Neuron (in vitro differentiated cells): ENCODE measurements at regions not wholly inside any gene's neighbourhood (a gene's known extent, or its start where the extent isn't known, plus 50 kb on each side); places are given as distances from the start of the nearest gene placed in this dataset.

Experiments used
- H2AFZ ChIP-seq: one replicate; pipeline ENCODE4 v1.6.1; 2013; ENCODE audit warnings: low read depth, mild to moderate bottlenecking, inconsistent platforms, low read length, moderate library complexity
- H3K27me3 ChIP-seq: one replicate; pipeline ENCODE4 v1.6.1; 2013; ENCODE audit warnings: low read length; ENCODE audit not compliant: insufficient read depth
- H3K36me3 ChIP-seq: one replicate; pipeline ENCODE4 v1.6.1; 2013; ENCODE audit warnings: low read length; ENCODE audit not compliant: insufficient read depth
- H3K4me1 ChIP-seq: one replicate; pipeline ENCODE4 v1.6.1; 2013; ENCODE audit warnings: low read length; ENCODE audit not compliant: insufficient read depth
- H3K4me3 ChIP-seq: 2 replicates; pipeline ENCODE4 v1.5.1; 2013; ENCODE audit warnings: mild to moderate bottlenecking, low read length, moderate library complexity
- H3K9me3 ChIP-seq: one replicate; pipeline ENCODE4 v1.6.1; 2013; ENCODE audit warnings: low read length

DNA sequence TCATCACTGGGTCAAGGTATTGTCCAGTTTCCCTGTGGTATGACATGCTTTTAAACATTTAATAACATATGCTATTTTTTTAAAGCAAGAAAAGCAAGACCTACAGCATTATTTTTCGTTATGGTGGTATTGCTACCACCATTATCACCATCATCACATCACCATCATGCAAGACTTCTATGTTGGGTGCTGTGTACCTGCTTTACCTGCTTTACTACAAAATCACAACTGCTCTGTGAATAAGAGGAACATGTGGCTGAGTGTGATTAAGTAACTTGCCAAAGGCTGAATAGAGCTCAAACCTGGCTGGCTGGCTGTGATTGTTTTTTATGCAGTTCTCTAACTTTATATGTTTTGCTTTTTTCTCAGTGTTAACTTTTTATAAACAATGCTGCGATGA, 140.8 kb upstream of the CLINT1 start:
- no peaks in the 10 kb centered on the region for H3K4me1 ChIP-seq

DNA sequence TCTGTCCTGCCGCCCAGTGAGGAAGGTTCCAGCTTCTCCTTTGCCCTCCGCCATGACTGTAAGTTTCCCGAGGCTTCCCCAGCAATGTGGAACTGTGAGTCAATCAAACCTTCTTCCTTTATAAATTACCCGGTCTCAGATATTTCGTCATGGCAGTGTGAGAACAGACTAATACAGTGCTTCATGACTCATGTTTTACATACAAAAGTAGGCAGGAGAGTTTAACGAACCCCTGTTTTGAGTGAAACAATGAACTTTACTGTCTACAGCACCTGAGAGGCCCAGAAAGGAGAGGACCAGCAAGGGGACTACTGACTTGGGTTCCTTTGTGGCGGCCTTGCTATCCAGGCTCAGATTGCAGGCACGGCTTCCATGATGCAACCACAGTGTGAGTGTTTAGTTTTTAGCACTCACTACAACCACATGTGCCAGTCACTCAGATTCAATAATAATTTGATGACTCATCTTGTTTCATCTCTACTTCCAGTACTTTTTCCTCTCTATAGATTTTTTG, 139.1 kb upstream of the CLINT1 start:
- no peak overlapping the region for H2AFZ ChIP-seq
- no peaks in the 10 kb centered on the region for H3K4me1 ChIP-seq
- no peak overlapping the region for H3K4me3 ChIP-seq
- H3K36me3 ChIP-seq = no peaks in the 10 kb centered on the region
- H3K9me3 ChIP-seq = no peaks in the 10 kb centered on the region
- no peaks in the 10 kb centered on the region for H3K27me3 ChIP-seq

More for the DNA sequence above, 140.8 kb upstream of the CLINT1 start:
- no peak overlapping the region for H2AFZ ChIP-seq
- no peak overlapping the region for H3K4me3 ChIP-seq
- no peaks in the 10 kb centered on the region for H3K27me3 ChIP-seq
- H3K9me3 ChIP-seq = no peaks in the 10 kb centered on the region
- H3K36me3 ChIP-seq = no peaks in the 10 kb centered on the region

DNA sequence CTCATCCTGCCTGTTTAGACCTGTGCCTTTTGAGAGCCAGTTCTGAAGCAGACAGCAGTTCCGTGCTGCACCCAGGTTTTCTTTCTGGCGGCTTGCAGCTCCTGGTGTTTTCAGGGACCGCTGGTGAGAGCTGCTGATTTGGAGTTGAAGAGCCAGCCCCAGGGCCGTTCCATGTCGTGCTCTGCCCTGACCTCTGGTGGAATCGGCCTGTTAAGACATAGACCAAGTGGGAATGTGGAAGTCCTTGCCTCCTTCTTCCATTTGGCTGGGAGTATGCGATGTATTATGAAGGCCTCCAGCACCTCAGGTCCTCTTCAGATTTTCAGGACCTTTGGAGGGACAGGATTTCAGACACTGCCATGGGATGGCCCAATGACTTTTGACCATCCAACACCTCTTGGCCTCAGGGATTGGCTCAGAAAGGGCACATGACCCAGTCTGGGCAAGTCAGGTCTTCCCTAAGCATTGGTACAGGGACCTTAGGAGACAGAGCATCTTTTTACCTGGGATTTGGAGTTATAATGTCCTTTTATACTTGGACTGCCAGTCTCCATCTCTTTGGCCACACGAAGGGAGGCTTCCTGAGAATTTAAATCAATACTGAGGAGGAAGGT, 136.1 kb upstream of the CLINT1 start:
- H3K36me3 ChIP-seq = no peaks in the 10 kb centered on the region
- H3K4me1 ChIP-seq = no peaks in the 10 kb centered on the region
- H3K27me3 ChIP-seq = no peaks in the 10 kb centered on the region
- H3K4me3 ChIP-seq = no peak overlapping the region
- no peaks in the 10 kb centered on the region for H3K9me3 ChIP-seq
- H2AFZ ChIP-seq = no peak overlapping the region

DNA sequence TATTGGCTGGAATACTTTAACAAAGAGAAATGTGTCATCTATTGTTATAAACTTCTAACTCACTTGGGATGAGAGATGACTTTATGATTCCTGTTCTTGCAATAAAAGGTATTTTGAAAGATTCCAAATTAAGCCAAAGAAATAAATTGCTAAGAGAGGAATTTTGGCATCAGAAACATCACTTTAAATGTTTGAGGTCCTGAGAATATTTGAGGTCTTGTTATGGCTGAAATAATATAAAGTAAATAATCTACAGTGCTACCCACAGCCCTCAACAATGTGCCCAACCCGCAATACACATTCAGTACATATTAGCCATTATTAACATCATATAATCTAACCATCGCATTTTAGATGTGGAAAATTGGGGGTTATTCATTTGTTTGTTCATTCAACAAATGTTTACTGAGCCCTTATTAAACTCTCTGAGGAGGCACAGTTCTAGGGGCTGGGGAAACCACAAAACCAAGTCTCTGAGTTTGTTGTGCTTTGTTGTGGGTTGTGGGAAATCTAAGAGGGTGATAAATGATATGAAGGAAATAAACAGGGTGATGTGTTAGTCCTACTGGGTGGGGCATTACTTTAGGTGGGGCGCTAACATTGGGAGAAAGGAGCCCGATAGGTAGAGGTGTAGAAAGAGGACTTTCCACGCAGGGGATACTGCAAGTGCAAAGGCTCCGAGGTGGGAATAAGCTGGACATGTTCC, 135.2 kb upstream of the CLINT1 start:
- Histone ChIP-seq H3K9me3 (no peaks in the 10 kb centered on the region), H3K36me3 (no peaks in the 10 kb centered on the region), H3K4me1 (no peaks in the 10 kb centered on the region), H3K27me3 (no peaks in the 10 kb centered on the region), H2AFZ (no peak overlapping the region), H3K4me3 (no peak overlapping the region)

DNA sequence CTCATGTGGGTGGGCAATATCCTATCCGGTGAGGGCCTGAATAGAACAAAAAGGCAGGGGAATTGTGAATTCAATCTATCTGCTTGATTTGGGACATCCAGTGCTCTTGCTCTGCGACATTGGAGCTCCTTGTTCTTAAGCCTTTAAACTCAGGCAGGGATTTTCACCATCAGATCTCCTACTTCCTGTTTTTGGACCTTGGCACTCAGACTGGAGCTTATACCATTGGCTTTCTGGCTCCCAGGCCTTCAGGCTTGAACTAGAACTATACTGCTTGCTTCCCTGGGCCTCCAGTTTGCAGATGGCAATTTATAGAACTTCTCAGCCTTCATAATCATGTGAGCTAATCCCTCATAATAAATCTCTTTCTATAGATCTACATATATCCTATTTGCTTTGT, 134.3 kb upstream of the CLINT1 start:
- no peaks in the 10 kb centered on the region for H3K4me1 ChIP-seq
- H2AFZ ChIP-seq = no peak overlapping the region
- no peaks in the 10 kb centered on the region for H3K36me3 ChIP-seq
- H3K27me3 ChIP-seq = no peaks in the 10 kb centered on the region
- H3K9me3 ChIP-seq = no peaks in the 10 kb centered on the region
- no peak overlapping the region for H3K4me3 ChIP-seq

DNA sequence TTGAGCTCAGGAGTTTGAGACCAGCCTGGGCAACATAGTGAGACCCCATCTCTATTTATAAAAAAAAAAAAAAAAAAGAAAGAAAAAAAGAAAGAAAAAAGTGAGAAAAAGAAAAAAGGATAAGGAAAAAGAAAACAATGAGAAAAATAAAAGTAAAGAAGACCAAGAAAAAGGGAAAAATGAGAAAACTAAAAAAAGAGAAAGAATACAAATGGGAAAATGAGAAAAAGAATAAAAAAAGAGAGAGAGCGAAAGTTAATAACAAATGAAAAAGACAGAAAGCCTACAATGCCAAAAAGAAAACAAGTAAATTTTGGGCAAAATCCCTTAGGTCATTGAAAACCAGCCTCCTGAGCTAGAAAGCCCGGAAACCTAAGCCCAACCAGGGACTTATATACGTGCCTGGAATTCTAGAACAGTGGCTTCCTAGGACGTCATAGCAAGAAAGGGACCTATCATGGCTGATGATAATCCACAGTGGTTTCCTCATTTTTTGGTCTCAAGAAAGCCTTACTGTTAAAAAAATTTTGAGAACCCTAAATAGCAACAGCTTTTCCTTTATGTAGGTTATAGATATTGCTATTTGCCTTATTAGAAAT, 131.7 kb upstream of the CLINT1 start:
- H3K27me3 ChIP-seq = no peaks in the 10 kb centered on the region
- H3K4me1 ChIP-seq = no peaks in the 10 kb centered on the region
- no peaks in the 10 kb centered on the region for H3K36me3 ChIP-seq
- H2AFZ ChIP-seq = no peak overlapping the region
- H3K4me3 ChIP-seq = no peak overlapping the region
- H3K9me3 ChIP-seq = no peaks in the 10 kb centered on the region

DNA sequence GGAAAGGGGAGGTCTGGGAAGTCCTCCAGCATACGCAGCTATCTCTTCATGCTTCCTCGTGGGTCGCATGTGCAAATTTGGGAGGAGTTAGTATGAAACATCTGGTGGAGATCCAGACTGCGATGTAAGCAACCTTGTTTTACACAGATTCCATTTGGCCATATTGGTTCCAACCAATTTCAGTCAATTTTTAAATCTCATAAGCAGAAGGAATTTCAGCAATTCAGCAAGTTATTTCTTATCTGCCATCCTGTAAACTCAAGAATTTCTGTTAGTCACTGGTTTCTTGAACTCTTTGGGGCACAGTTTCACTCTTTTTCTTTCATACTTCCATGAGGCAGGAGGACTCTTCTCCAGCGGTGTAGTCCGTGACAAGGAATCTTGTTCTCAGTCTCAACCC, 130.4 kb upstream of the CLINT1 start:
- Histone ChIP-seq H2AFZ (no peak overlapping the region), H3K4me3 (no peak overlapping the region), H3K4me1 (no peaks in the 10 kb centered on the region), H3K27me3 (no peaks in the 10 kb centered on the region), H3K9me3 (no peaks in the 10 kb centered on the region), H3K36me3 (no peaks in the 10 kb centered on the region)

DNA sequence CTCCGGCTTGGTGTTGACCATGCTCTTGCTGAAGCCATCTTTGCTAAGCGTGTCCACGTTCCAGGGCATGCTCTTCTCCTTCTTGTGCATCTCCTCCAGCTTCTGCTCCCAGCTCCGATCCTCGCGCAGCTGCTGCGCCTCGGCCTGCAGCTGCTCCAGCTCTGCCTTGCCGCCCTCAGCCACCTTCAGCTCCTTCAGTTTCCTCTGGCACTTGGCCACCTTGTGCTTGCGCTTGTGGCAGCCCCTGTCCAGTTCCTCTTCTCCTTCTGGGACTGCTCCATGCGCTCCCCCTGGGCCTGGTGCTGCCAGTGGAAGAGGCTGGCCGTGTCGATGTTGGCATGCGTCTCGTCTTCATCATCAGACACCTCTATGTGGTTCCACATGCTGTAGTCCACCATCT, 128.3 kb upstream of the CLINT1 start:
- Histone ChIP-seq H3K9me3 (no peaks in the 10 kb centered on the region), H3K36me3 (no peaks in the 10 kb centered on the region), H3K4me3 (no peak overlapping the region), H3K27me3 (no peaks in the 10 kb centered on the region), H3K4me1 (no peaks in the 10 kb centered on the region), H2AFZ (no peak overlapping the region)

DNA sequence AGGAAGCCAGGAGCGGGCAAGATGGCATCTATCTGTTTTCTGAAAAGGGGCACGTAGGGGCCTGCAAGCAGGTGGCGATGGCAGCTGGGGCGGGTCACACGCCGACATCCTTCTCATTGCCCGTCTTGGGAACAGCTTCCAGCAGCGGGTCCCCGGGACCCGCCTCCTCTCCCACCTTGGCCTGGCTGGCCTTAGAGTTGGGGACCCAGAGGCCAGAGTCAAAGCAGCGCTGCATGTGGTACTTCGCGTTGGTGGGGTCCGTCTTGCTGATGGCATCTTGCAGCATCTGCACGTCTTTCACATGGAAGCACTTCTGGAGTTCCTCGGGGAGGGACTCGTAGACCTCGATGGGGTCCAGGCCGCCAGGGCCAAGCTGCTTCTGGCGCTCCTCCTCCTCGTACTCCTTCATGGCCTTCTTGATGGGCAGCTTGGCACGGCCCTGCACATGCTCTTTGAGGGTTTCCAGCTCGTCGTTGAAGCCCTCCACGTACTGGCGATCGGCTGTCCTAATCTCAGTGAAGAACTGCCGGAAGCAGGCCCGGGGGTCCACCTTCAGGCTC, 127.6 kb upstream of the CLINT1 start:
- no peak overlapping the region for H3K4me3 ChIP-seq
- H3K4me1 ChIP-seq = no peaks in the 10 kb centered on the region
- H3K9me3 ChIP-seq = no peaks in the 10 kb centered on the region
- H2AFZ ChIP-seq = no peak overlapping the region
- H3K36me3 ChIP-seq = no peaks in the 10 kb centered on the region
- no peaks in the 10 kb centered on the region for H3K27me3 ChIP-seq

DNA sequence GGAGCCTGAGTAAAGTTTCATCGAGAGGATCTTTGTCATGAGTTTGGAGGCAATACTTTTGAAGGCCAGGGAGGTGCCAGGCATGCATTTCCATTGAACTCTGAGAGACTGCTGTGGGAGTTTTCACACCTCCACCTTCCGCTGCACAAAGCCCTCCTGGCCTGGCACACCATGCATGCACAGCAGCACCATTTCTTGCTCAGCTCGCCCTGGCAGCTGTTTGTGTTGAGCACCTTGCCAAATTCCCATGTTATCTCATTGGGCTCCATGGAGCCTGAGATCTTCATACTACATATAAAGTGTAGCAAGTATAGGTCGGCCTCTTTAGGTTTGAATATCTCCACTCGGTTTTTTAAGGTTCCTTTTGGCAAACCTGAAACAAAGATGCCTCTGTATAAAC, 125.7 kb upstream of the CLINT1 start:
- H2AFZ ChIP-seq = no peak overlapping the region
- H3K4me3 ChIP-seq = no peak overlapping the region
- H3K27me3 ChIP-seq = no peaks in the 10 kb centered on the region
- H3K9me3 ChIP-seq = no peaks in the 10 kb centered on the region
- H3K36me3 ChIP-seq = no peaks in the 10 kb centered on the region
- H3K4me1 ChIP-seq = no peaks in the 10 kb centered on the region

DNA sequence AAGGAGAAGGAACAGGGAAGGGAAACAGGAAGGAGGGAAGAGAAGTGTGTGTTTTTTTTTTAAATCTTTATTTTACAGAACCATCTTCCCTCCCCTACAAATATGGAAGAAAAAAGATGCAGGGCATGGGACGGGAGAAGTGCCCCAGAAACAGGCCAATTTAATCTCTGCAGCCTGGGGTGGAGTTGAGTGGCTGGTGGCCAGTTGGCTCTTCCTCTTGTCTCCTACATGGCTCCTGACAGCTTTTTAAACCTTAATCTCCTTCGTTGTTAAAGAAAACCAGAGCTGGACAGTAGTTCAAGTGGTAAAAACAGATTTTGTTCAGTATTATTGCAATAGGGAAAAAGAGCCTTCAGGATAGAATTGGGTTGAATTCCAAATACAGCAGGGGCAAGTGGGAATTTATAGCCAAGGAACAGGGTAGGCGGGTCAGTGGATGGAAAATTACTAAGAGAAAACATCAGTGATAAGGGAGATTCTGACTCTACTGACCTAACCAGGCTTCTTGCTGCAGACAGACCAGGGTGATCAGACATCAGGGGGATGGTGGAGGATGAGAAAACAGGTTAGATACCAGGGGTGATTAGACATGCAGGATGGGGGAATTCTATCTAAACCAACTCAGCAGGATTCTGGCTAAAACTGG, 125.1 kb upstream of the CLINT1 start:
- no peaks in the 10 kb centered on the region for H3K27me3 ChIP-seq
- no peak overlapping the region for H2AFZ ChIP-seq
- no peaks in the 10 kb centered on the region for H3K36me3 ChIP-seq
- no peaks in the 10 kb centered on the region for H3K9me3 ChIP-seq
- H3K4me1 ChIP-seq = no peaks in the 10 kb centered on the region
- no peak overlapping the region for H3K4me3 ChIP-seq

DNA sequence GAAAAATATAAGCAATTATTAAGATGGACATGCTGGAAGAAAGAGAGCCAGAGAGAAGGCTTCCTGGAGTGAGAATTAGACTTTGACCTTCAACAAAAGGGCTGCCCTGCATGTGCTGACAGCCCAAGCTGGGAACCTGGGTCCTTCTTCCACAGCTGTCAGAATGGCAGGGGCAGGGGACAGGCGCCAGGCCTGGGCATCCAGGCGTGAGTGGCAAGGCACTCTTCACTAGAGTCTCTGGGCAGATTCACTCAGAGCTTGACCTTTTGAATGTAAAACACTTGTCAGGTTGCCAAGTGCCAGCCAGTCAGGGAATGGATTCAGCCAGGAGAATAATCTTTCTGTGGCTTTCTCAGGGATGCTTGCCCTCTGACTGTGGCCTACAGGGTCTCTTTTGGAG, 119.1 kb upstream of the CLINT1 start:
- Histone ChIP-seq H3K36me3 (no peaks in the 10 kb centered on the region), H2AFZ (no peak overlapping the region), H3K9me3 (no peaks in the 10 kb centered on the region), H3K4me3 (no peak overlapping the region), H3K4me1 (peaks cover 2% of the 10 kb centered on the region), H3K27me3 (no peaks in the 10 kb centered on the region)

DNA sequence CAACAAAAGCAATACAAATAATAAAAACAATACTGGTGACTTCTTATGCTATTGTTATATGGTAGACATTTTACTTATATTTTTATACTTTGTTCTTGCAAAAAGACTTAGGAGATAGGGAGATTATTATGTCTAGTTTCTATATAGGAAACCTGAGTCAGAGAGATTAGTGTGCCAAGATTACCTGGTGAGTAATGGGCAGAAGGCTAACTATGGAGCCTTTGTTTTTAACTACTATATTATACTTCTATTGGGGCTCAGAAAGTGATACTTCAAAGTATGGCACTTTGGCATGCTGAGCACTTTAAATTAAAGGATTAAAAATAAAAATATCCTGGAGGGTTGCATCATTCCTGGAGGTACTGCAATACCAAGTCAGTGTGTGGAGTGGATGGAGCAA, 117.5 kb upstream of the CLINT1 start:
- peaks cover 9% of the 10 kb centered on the region for H3K4me1 ChIP-seq
- H2AFZ ChIP-seq = no peak overlapping the region
- no peak overlapping the region for H3K4me3 ChIP-seq
- no peaks in the 10 kb centered on the region for H3K9me3 ChIP-seq
- H3K36me3 ChIP-seq = no peaks in the 10 kb centered on the region
- no peaks in the 10 kb centered on the region for H3K27me3 ChIP-seq
